GM21447 (cell line): ENCODE measurements at regions not wholly inside any gene's neighbourhood (a gene's known extent, or its start where the extent isn't known, plus 50 kb on each side); places are given as distances from the start of the nearest gene placed in this dataset.

Experiments used
- ATAC-seq: cut with Tn5 transposase; IDR thresholded peaks from one replicate; pipeline ENCODE4 v1.9.1; 2021; ENCODE audit not compliant: unreplicated experiment

- ATAC-seq = no peak
These were observed 669.7 kb upstream of the RGMB start for GRCh38 chr5:98103807-98104206.

- ATAC-seq = no peak
These were observed 668.8 kb upstream of the RGMB start for GRCh38 chr5:98104454-98105188.

GRCh38 chr5:98105681-98106080 is 667.8 kb upstream of the RGMB start:
- ATAC-seq = no peak

- no peak for ATAC-seq
These were observed 667.1 kb upstream of the RGMB start for GRCh38 chr5:98106116-98107031.

GRCh38 chr5:98108497-98108896 is 665.0 kb upstream of the RGMB start:
- no peak for ATAC-seq

GRCh38 chr5:98109561-98110006 is 663.9 kb upstream of the RGMB start:
- no peak for ATAC-seq

GRCh38 chr5:98110282-98110691 is 663.2 kb upstream of the RGMB start:
- no peak for ATAC-seq

- no peak for ATAC-seq
These were observed 662.7 kb upstream of the RGMB start for GRCh38 chr5:98110791-98111190.

GRCh38 chr5:98111686-98112085 is 661.8 kb upstream of the RGMB start:
- no peak for ATAC-seq

GRCh38 chr5:98121036-98121936 is 652.2 kb upstream of the RGMB start:
- ATAC-seq = no peak

- ATAC-seq = no peak
These were observed 645.2 kb upstream of the RGMB start for GRCh38 chr5:98128271-98128670.

- ATAC-seq = no peak
These were observed 644.6 kb upstream of the RGMB start for GRCh38 chr5:98128846-98129245.

GRCh38 chr5:98130261-98131035 is 643.0 kb upstream of the RGMB start:
- no peak for ATAC-seq

- ATAC-seq = no peak
These were observed 629.3 kb upstream of the RGMB start for GRCh38 chr5:98144116-98144515.

GRCh38 chr5:98144710-98145109 is 628.8 kb upstream of the RGMB start:
- no peak for ATAC-seq

GRCh38 chr5:98157368-98157767 is 616.1 kb upstream of the RGMB start:
- ATAC-seq = no peak

- no peak for ATAC-seq
These were observed 615.0 kb upstream of the RGMB start for GRCh38 chr5:98158440-98158839.

- no peak for ATAC-seq
These were observed 609.5 kb upstream of the RGMB start for GRCh38 chr5:98163796-98164493.

GRCh38 chr5:98168871-98169270 is 604.6 kb upstream of the RGMB start:
- ATAC-seq = no peak

GRCh38 chr5:98170994-98171393 is 602.5 kb upstream of the RGMB start:
- ATAC-seq = no peak
